ENCODE measurements at regions not wholly inside any gene's neighbourhood (a gene's known extent, or its start where the extent isn't known, plus 50 kb on each side); places are given as distances from the start of the nearest gene placed in this dataset.

DNA sequence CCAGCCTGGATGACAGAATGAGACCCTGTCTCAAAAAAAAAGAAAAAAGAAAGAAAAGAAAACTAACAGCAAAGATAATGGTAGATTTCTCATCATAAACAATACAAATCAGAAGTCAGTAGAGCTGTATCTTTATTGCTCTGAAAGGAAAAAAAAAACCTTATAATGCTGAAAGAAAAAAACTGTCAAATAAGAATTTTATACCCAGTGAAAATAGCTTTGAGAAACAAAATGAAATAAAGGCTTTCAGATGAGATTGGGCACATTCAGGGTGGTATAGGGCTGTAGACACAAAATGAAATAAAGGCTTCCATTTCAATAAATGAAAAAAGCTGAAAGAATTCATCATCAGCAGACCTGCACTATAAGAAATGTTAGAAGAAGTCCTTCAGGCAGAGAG is 105.0 kb upstream of the FOXN3 start:
- Mint-ChIP-seq H3K27ac (no peak overlapping the region), H3K4me1 (peaks cover 21% of the 10 kb centered on the region), H3K4me3 (no peak overlapping the region), H3K36me3 (peaks cover 17 to 36% of the 10 kb centered on the region in 2 donors), H3K9me3 (peaks cover 0 to 15% (median 10%) of the 10 kb centered on the region in 7 donors), H3K27me3 (ENCODE audit: low read depth in 3 of 3) (peaks cover 0 to 1% (median 0%) of the 10 kb centered on the region in 3 donors)
- DNase-seq: no peak
- no peaks in the 10 kb centered on the region for H3K27me3 ChIP-seq (ENCODE audit: control insufficient read depth in 2 of 2, insufficient read depth in 2 of 2, low read length in 2 of 2)
- H3K4me3 ChIP-seq (replicated peaks in 1 of 3; ENCODE audit: low read depth in 2 of 3, low read length in 3 of 3): no peak overlapping the region
- H3K9me3 ChIP-seq (replicated peaks in 1 of 2; ENCODE audit: control insufficient read depth in 1 of 2, insufficient read depth in 1 of 2, low read length in 2 of 2): peaks cover 3% of the 10 kb centered on the region in 2 donors
- H3K36me3 ChIP-seq (replicated peaks in 1 of 2; ENCODE audit: control insufficient read depth in 1 of 2, insufficient read depth in 2 of 2, low read length in 2 of 2): peaks cover 0 to 15% of the 10 kb centered on the region in 2 donors
- H3K4me2 ChIP-seq (replicated peaks; ENCODE audit: extremely low read depth, low read length, poor library complexity, severe bottlenecking): no peak overlapping the region
- no peak overlapping the region for H3K27ac ChIP-seq (ENCODE audit: low read depth in 1 of 2, low read length in 2 of 2)
- H4K20me1 ChIP-seq (ENCODE audit: insufficient read depth, low read length): peaks cover 30% of the 10 kb centered on the region
- H2AFZ ChIP-seq (ENCODE audit: insufficient read depth, low read depth, low read length, poor library complexity, severe bottlenecking): no peak overlapping the region
- H3K4me1 ChIP-seq (ENCODE audit: control insufficient read depth in 1 of 2, insufficient read depth in 2 of 2, low read length in 2 of 2): peaks cover 0 to 6% of the 10 kb centered on the region in 2 donors
- no peak overlapping the region for H3K9ac ChIP-seq (ENCODE audit: insufficient read depth, low read length, poor library complexity, severe bottlenecking)
- intact Hi-C loops (cut with micrococcal nuclease): no loop called here
- TF ChIP-seq, protein P1, sequence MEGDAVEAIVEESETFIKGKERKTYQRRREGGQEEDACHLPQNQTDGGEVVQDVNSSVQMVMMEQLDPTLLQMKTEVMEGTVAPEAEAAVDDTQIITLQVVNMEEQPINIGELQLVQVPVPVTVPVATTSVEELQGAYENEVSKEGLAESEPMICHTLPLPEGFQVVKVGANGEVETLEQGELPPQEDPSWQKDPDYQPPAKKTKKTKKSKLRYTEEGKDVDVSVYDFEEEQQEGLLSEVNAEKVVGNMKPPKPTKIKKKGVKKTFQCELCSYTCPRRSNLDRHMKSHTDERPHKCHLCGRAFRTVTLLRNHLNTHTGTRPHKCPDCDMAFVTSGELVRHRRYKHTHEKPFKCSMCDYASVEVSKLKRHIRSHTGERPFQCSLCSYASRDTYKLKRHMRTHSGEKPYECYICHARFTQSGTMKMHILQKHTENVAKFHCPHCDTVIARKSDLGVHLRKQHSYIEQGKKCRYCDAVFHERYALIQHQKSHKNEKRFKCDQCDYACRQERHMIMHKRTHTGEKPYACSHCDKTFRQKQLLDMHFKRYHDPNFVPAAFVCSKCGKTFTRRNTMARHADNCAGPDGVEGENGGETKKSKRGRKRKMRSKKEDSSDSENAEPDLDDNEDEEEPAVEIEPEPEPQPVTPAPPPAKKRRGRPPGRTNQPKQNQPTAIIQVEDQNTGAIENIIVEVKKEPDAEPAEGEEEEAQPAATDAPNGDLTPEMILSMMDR (IDR thresholded peaks at IDR 0.05): no peak
- H3K79me2 ChIP-seq (ENCODE audit: insufficient read depth, low read length): peaks cover 75% of the 10 kb centered on the region

DNA sequence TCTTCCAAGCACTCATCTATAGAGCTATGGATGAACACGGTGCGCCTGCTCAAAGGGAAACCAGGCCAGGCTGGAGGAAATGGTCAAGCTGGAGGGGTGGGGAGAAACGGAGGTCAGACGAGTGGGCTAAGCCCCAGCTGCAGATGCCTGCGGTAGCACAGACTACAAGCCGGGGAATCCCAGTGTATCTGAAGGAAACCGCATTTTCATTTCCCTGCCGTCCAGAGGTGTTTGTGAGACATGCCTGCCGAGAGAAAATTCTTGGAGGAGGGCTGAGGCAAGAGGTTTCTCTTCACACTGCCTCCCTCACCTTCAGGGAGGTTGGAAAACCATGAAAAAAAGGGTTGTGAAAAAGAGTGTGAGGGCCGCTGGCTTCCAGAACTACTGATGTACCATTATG is 102.0 kb upstream of the FOXN3 start:
- Histone ChIP-seq H3K79me2 (ENCODE audit: insufficient read depth, low read length) (peaks cover 84% of the 10 kb centered on the region), H3K36me3 (replicated peaks in 1 of 2; ENCODE audit: control insufficient read depth in 1 of 2, insufficient read depth in 2 of 2, low read length in 2 of 2) (peaks cover 0 to 24% of the 10 kb centered on the region in 2 donors), H3K4me2 (replicated peaks; ENCODE audit: extremely low read depth, low read length, poor library complexity, severe bottlenecking) (no peak overlapping the region), H4K20me1 (ENCODE audit: insufficient read depth, low read length) (peaks cover 31% of the 10 kb centered on the region), H3K9me3 (replicated peaks in 1 of 2; ENCODE audit: control insufficient read depth in 1 of 2, insufficient read depth in 1 of 2, low read length in 2 of 2) (peaks cover 3% of the 10 kb centered on the region in 2 donors), H3K27ac (ENCODE audit: low read depth in 1 of 2, low read length in 2 of 2) (no peak overlapping the region), H3K9ac (ENCODE audit: insufficient read depth, low read length, poor library complexity, severe bottlenecking) (no peak overlapping the region), H3K4me1 (ENCODE audit: control insufficient read depth in 1 of 2, insufficient read depth in 2 of 2, low read length in 2 of 2) (peaks cover 0 to 6% of the 10 kb centered on the region in 2 donors), H3K4me3 (replicated peaks in 1 of 3; ENCODE audit: low read depth in 2 of 3, low read length in 3 of 3) (no peak overlapping the region), H2AFZ (ENCODE audit: insufficient read depth, low read depth, low read length, poor library complexity, severe bottlenecking) (no peak overlapping the region), H3K27me3 (ENCODE audit: control insufficient read depth in 2 of 2, insufficient read depth in 2 of 2, low read length in 2 of 2) (no peaks in the 10 kb centered on the region)
- Mint-ChIP-seq H3K27ac (peak overlapping the region in 2 of 7 donors; percentile 5 to 7), H3K9me3 (peaks cover 0 to 15% (median 7%) of the 10 kb centered on the region in 7 donors), H3K36me3 (peaks cover 36 to 58% of the 10 kb centered on the region in 2 donors), H3K27me3 (ENCODE audit: low read depth in 3 of 3) (peaks cover 0 to 1% (median 0%) of the 10 kb centered on the region in 3 donors), H3K4me1 (peaks cover 25% of the 10 kb centered on the region), H3K4me3 (no peak overlapping the region)
- TF ChIP-seq, protein P1 (IDR thresholded peaks at IDR 0.05): no peak
- intact Hi-C loops (cut with micrococcal nuclease): no loop called here
- WGBS (ENCODE audit: insufficient coverage): 93% methylated on average over 4 of the region's 10 CpGs
- DNase-seq: no peak
